ENCODE measurements at regions not wholly inside any gene's neighbourhood (a gene's known extent, or its start where the extent isn't known, plus 50 kb on each side); places are given as distances from the start of the nearest gene placed in this dataset.

DNA sequence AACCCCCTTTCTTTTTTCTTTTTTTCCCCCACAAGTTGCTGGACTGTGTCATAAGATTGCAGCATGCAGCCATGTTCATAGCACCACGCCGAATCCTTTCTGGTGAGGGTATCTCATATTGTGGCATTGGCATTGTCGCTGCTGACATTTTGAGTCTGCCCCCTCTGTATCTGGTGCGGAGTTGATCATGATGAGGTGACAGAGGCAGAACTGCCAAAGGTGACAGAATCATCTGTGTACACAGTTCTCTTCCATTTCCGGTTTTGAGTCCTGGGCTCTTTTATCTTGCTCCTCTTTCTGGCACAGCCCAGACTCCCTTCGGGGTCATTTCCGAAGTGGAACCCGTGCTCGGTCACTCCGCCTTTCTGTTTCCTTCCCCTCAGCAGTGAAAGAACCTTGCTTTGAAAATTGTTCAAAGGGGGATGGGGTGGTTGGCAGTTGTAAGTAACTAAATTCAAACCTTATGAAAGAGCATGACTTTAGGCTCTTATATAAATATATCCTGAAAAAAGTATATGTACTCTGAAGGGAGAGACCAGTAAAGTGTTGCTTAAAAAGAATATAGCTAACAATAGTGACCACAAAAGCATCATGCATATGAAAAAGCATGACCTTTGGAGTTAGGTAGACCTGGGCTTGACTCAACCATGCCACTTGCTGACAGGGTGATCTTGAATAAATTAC lies 55.0 kb upstream of the BMP2K start:
- intact Hi-C loops (cut with micrococcal nuclease), result loop anchor here (2.0 kb wide), 1 partner anchor 56 kb away; the partner anchor contains the start of gene BMP2K
- Histone ChIP-seq H3K4me2 (ENCODE audit: insufficient read depth, low read length) (peak overlapping the region; percentile 39), H3K9me1 (replicated peaks; ENCODE audit: control insufficient read depth, extremely low read depth, insufficient read depth, low read length) (no peaks in the 10 kb centered on the region), H3K4me1 (ENCODE audit: control insufficient read depth, extremely low read depth, insufficient read depth, low read length) (peaks cover 19% of the 10 kb centered on the region), H2AFZ (ENCODE audit: low read depth, low read length) (peak overlapping the region; percentile 88), H3K9me3 (replicated peaks; ENCODE audit: control insufficient read depth, insufficient read depth, low read length) (no peaks in the 10 kb centered on the region), H3K4me3 (replicated peaks in 1 of 3; ENCODE audit: insufficient read depth in 1 of 3, low read depth in 1 of 3, low read length in 3 of 3) (peak overlapping the region in 1 of 3 experiments; percentile 1), H3K27ac (ENCODE audit: insufficient read depth, low read depth, low read length) (no peak overlapping the region), H3K27me3 (ENCODE audit: control insufficient read depth in 2 of 2, insufficient read depth in 2 of 2, low read length in 2 of 2) (no peaks in the 10 kb centered on the region), H3K9ac (replicated peaks; ENCODE audit: extremely low read depth, insufficient read depth, low read length) (no peak overlapping the region), H3K36me3 (ENCODE audit: control insufficient read depth in 2 of 2, extremely low read depth in 1 of 2, insufficient read depth in 2 of 2, low read length in 2 of 2) (no peaks in the 10 kb centered on the region), H3K79me2 (ENCODE audit: control insufficient read depth, insufficient read depth, low read length) (no peaks in the 10 kb centered on the region), H4K20me1 (replicated peaks; ENCODE audit: control insufficient read depth, extremely low read depth, insufficient read depth, low read length) (no peaks in the 10 kb centered on the region)
- dilution Hi-C loops (cut with MboI; ENCODE audit: extremely low pct_ligation_motif_present, low sequenced_read_pairs), result no loop called here
- POLR2A ChIA-PET, result no interaction called here
- DNase-seq (ENCODE audit: low read depth, low spot score) (peak; percentile 72), FAIRE-seq (peak; percentile 62)
- TF ChIP-seq GATA2 (IDR thresholded peaks at IDR 0.05; ENCODE audit: insufficient read depth, insufficient read length, low read depth, low read length), result peak; percentile 79
- TF ChIP-seq FOS (IDR thresholded peaks at IDR 0.05; ENCODE audit: borderline replicate concordance, insufficient read depth, low read length), result peak; percentile 34
- TF ChIP-seq POLR2AphosphoS5 (IDR thresholded peaks at IDR 0.05; ENCODE audit: insufficient read depth, low read depth, low read length), result peak; percentile 55
- TF ChIP-seq MYC (IDR thresholded peaks at IDR 0.05; ENCODE audit: low read depth, low read length), result no peak
- no TSS peak for BruUV-seq (replicated peaks)
- CTCF ChIA-PET, result interaction anchor here (0.7 to 1.9 kb wide), 4 partner anchors 24 to 98 kb away, joined by 3 to 5 read pairs (median 3); no protein-coding TSS in a partner anchor

GRCh38 chr4:78721747-78722146 lies 54.4 kb upstream of the BMP2K start:
- Histone ChIP-seq H3K27ac (ENCODE audit: insufficient read depth, low read depth, low read length) (no peak overlapping the region), H3K9ac (replicated peaks; ENCODE audit: extremely low read depth, insufficient read depth, low read length) (no peak overlapping the region), H3K9me1 (replicated peaks; ENCODE audit: control insufficient read depth, extremely low read depth, insufficient read depth, low read length) (no peaks in the 10 kb centered on the region), H3K36me3 (ENCODE audit: control insufficient read depth in 2 of 2, extremely low read depth in 1 of 2, insufficient read depth in 2 of 2, low read length in 2 of 2) (no peaks in the 10 kb centered on the region), H3K27me3 (ENCODE audit: control insufficient read depth in 2 of 2, insufficient read depth in 2 of 2, low read length in 2 of 2) (no peaks in the 10 kb centered on the region), H3K79me2 (ENCODE audit: control insufficient read depth, insufficient read depth, low read length) (no peaks in the 10 kb centered on the region), H2AFZ (ENCODE audit: low read depth, low read length) (peak overlapping the region; percentile 61), H3K4me3 (replicated peaks in 1 of 3; ENCODE audit: insufficient read depth in 1 of 3, low read depth in 1 of 3, low read length in 3 of 3) (no peak overlapping the region), H3K4me2 (ENCODE audit: insufficient read depth, low read length) (peak overlapping the region; percentile 39), H3K4me1 (ENCODE audit: control insufficient read depth, extremely low read depth, insufficient read depth, low read length) (peaks cover 19% of the 10 kb centered on the region), H3K9me3 (replicated peaks; ENCODE audit: control insufficient read depth, insufficient read depth, low read length) (no peaks in the 10 kb centered on the region), H4K20me1 (replicated peaks; ENCODE audit: control insufficient read depth, extremely low read depth, insufficient read depth, low read length) (no peaks in the 10 kb centered on the region)
- ChIA-PET POLR2A (no interaction called here), CTCF (interaction anchor here (0.7 to 1.9 kb wide), 4 partner anchors 24 to 99 kb away, joined by 3 to 5 read pairs (median 3); no protein-coding TSS in a partner anchor)
- FAIRE-seq (no peak), DNase-seq (ENCODE audit: low read depth, low spot score) (no peak)
- no TSS peak for BruUV-seq (replicated peaks)
- TF ChIP-seq MYC (IDR thresholded peaks at IDR 0.05; ENCODE audit: low read depth, low read length), result no peak
- no peak for TF ChIP-seq EZH2 (IDR thresholded peaks at IDR 0.05; ENCODE audit: borderline replicate concordance, low read depth, low read length, severe bottlenecking)
- no peak for TF ChIP-seq POLR2A (IDR thresholded peaks at IDR 0.05; ENCODE audit: low read depth, low read length)
- no peak for TF ChIP-seq MAX (IDR thresholded peaks at IDR 0.05; ENCODE audit: insufficient read depth, insufficient read length)
- TF ChIP-seq JUN (IDR thresholded peaks at IDR 0.05; ENCODE audit: borderline replicate concordance, insufficient read depth, insufficient read length, low read depth), result no peak
- no peak for TF ChIP-seq FOS (IDR thresholded peaks at IDR 0.05; ENCODE audit: borderline replicate concordance, insufficient read depth, low read length)
- no peak for TF ChIP-seq POLR2AphosphoS5 (IDR thresholded peaks at IDR 0.05; ENCODE audit: insufficient read depth, low read depth, low read length)
- no peak for TF ChIP-seq GATA2 (IDR thresholded peaks at IDR 0.05; ENCODE audit: insufficient read depth, insufficient read length, low read depth, low read length)
- no peak for TF ChIP-seq CTCF (IDR thresholded peaks at IDR 0.05; ENCODE audit: extremely low read depth in 1 of 2, insufficient read depth in 1 of 2, low read depth in 1 of 2, low read length in 2 of 2)
- intact Hi-C loops (cut with micrococcal nuclease), result loop anchor here (2.0 kb wide), 1 partner anchor 55 kb away; the partner anchor contains the start of gene BMP2K
- dilution Hi-C loops (cut with MboI; ENCODE audit: extremely low pct_ligation_motif_present, low sequenced_read_pairs), result no loop called here

Measured in endothelial cell of umbilical vein (primary cell).